Limb (tissue), 2 donors: ENCODE measurements at regions not wholly inside any gene's neighbourhood (a gene's known extent, or its start where the extent isn't known, plus 50 kb on each side); places are given as distances from the start of the nearest gene placed in this dataset.
"Not testable (repeated sequence)": the region's sequence is repeated elsewhere in the genome, so short reads cannot be mapped to it uniquely, and the experiment has no call there.

Source experiments
- DNase-seq, 2 donors: peaks; one replicate each; pipeline ENCODE4 v3.0.0-alpha.2; 2016; ENCODE audit errors: extremely low spot score in 2 of 2

DNA sequence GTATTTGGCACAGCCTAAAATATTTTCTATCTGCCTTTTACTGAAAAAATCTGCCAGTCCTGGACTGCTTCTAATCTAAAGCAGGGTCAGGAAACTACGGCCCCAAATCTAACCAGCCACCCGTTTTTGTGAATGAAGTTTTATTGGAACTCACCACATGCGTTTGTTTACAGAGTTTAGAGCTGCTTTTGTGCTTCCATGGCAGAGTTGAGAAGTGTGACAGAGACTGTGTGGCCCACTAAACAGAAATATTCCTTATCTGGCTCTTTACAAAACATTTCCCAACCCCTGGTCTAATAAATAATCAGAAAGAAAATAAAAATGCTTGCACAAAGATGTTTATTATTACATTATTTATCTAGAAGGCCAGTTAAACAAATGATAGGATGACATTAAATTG is 110.2 kb downstream of the COPRS start:
- DNase-seq: no peak

DNA sequence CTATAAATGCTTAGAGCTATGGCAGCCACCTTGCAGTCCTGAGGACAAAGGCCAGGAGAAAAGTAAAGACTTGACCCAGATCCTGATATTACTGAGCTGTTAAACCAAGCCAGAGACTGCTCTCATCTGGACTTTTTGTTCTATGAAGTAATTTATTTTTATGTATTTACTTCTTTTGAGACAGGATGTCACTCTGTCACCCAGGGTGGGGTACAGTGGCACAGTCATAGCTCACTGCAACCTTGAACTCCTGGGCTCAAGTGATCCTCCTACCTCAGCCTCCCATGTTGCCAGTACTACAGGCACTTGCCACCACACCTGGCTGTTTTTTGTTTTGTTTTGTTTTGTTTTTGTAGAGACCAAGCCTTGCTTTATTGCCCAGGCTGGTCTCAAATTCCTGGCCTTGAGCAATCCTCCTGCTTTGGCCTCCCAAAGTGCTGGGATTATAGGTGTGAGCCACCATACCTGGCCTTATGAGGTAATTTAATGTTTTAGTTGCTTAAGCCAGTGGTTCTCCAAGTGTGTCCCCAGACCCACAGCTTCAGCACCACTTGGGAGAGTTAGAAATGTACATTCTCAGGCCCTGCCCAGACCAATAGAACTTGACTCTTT is 112.1 kb downstream of the COPRS start:
- no peak for DNase-seq

DNA sequence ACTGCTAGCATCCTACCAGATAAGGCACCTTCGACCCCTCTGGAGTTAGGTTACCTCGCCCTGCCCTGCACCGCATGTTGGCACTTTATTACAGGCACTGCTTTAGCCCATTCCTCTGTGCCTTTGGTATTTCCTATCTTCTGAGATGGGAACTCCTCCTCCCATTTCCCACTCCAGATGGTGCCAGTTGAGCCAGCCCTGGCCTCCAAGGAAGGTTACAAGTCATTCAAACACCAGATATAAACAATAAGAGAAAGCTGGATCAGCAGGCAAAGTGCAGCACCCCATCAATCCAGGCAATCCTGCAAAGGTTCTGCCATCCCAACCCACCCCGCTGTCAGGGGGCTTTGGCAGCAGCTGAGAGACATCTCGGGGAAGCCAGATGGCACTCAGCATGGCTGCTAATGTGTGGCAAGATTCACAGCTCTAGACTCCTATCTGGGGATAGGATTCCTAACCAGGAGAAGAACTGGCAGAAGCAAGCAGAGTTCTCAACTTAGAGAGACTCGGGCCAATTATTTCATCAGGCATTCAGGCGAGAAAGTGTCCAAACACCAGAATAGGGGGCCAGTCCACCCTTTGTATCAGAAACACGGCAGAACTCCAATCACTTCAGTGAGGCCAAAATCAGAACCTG is 113.0 kb downstream of the COPRS start:
- DNase-seq: no peak

DNA sequence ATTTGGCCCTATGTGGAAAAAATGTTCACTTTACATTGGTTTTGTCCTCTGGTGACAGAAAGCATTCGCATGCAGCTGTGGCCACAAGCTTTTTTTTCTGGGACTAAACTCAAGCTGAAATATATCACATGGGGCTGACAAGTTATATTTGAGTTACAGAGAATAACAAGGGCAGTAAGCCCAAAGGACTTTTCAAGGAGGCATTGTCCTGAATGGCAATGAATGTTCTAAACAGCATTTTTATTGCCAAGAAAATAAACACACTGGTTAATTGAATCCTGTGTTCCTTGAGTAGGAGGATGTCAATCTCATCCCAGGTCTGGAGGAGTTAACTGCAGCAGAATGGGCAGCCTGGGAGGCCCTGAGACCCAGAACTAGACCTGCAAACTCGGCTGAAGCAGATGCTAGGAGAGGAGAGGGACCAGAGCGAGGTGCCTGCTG is 114.5 kb downstream of the COPRS start:
- DNase-seq: no peak

DNA sequence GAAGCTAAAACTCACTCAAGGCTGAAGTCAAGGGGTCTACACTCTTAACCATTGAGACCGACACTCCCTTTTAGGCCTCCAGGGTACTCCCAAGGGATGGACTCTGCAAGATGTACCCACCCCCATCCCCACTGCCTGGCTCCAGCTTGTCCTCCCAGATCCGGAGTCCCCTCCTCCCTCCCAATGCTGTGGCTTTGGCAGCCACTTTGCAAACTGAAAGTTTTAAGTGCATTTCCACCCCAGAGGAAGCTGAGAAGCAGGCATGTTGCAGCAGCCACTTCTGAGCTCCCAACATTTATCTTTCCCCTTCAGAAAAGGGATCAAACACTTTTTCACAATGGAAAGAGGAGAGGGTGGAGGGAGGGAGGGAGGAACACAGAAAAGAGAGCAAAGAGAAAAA is 115.2 kb downstream of the COPRS start:
- peak in 1 of 2 donors; percentile 44 for DNase-seq

DNA sequence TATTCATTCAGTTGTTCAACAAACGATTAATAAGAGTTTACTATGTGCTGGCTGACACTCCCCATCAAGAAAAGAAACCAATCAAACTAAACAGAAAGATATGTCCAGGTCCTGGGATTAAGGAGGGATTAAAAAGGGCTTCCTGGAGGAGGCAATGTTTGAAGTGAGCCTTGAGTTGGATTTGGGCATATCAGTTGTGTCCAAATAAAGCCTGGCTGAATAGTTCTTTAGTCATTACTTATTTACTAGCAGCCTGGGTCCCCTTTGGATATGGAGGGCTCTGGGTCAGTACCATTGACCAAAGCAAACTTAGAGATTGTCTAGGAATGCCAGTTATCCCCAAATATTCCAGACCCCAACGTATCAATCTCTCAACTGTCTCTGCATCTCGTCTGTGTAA is 117.7 kb downstream of the COPRS start:
- no peak for DNase-seq

DNA sequence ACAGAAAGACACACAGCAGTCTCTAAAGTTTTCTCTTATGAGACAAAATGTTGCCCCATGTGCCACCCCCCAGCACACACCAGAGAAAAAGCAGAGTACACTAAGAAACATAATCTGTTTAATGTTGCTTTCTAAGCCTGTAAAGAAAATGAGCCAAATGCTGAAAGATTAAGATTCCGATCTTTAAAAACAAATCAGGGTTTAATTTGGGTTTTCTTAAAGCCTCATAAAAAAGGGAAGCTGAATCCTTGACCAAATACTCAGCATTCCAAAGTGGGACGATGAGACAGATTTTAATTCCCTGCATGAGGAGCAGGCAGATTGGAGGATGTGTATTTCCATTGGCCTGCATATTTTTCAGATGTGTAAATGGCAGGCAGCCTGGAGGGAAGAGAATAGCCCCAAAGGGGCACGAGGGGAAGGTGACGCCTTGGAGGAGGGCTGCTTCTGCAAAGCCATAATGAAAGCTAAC is 118.4 kb downstream of the COPRS start:
- peak in 1 of 2 donors; percentile 41 for DNase-seq

DNA sequence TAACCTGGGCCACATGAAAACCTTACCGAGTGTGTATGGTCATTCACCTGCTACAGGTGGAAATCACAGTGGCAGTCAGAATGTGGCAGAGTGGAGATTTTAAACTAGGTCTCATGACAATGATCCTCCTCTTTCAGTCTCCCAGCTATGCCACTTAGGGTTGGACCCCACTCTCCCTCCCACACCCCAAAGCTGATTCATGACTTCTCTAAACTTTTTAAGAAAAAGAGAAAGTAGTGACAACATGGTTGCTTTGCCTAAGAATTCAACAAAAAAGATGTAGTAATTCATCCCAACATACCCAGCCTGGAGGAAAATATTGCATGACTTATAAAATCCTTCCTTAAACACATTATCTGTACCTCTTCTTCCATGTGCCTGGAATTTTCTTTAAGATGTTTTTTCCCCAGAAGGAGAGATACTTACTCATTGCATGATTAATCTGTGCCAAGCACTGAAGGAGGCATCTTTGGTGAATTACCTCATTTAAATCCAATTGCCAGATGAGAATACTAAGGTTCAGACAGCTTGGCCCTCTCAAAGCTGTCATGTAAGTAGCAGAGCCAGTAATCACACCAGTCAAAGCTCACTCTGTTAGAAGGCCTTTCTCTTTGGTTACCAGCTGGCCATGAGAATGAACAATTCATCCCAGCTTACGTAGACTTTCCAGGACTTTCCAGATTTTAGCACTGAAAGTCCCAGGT is 119.9 kb downstream of the COPRS start:
- DNase-seq: no peak

DNA sequence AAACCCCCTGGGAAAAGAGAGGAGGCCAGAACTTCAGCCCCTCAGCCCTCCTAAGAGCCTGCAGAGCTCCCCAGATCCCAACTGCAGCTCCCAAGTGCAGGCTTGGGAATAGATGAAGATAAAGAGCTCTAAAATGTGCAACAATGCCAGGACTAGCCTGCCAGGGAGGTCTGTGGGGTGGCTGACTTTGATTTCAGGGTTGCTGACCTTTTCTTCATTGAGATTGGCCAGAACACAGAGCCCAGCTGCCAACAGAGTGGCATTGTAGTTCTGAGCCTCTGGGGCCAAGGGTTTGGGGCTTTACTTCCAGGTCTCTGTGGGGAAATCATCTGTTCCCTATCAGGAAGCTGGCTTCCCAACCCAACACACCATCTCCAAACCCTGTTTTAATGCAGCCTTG is 120.6 kb downstream of the COPRS start:
- no peak for DNase-seq

DNA sequence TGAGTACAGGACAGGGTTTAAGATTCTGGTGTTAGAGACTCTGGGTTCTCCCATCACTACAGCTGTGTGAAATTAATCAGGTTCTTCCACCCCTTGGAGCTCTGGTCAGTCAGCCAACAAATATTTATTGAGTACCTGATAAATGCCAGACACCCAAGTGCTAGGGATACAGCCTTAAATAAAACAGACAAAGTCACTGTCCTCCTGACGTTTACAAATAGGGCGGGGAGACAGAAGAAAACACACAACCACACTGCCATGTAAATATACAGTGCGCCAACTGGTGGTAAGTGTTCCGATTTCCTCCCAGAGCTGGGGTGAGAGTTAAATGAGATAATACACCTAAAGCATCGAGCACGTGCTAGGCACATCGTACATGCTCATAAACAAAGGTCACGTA is 121.0 kb downstream of the COPRS start:
- DNase-seq: no peak

DNA sequence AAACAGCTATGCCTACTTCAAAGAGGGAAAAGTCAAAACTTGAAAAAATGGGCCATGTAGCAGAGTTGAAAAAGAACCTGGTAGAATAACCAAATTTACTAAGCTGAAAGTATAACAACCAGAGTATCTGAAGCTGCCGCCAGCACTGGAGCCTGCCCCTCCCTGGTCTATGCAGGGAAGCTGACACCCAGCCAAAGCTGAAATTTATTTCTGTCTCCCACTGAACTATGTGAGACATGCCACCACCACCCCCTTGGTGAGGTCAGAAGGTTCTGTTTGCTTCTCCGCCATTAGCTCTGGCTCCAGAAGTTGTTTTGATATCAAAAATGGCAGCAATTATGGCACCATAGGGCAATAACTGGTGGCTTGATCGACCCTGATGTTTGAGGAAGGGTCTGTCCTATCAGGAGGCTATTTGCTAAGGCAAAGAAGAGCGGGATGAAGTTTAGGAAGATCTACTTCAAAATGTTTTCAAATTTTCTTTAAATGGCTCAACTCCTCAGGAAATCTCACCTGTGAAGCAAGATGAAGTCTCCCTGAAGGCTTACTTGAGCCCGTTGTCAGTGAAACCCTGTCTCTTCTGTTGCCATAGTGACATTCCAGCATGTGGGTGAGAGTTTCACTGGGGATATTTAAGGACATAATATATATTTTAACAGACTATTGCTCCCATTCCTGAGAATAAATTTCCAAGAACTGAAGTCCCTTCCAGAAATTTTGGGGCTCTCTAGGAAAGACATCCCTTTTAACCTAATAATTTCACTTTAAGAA is 122.0 kb downstream of the COPRS start:
- no peak for DNase-seq

DNA sequence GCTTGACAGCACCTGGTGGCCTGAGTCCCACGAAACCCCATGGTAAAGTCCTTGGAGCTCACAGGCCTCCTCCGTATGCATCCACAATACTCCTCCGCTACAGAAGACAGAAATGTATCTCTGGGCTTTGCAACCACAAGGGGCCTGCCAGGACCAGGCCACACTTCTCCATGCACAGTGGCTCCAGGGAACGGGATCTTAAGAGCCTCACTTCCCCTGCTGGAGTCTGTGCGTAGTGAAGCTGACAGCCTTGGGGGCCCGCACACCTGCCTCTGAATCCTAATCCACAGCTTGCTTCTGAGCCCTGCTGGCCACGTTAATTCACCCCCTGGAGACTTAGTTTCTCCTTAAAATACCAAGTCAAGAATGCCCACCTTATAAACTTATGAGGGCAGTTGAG is 125.7 kb downstream of the COPRS start:
- no peak for DNase-seq

DNA sequence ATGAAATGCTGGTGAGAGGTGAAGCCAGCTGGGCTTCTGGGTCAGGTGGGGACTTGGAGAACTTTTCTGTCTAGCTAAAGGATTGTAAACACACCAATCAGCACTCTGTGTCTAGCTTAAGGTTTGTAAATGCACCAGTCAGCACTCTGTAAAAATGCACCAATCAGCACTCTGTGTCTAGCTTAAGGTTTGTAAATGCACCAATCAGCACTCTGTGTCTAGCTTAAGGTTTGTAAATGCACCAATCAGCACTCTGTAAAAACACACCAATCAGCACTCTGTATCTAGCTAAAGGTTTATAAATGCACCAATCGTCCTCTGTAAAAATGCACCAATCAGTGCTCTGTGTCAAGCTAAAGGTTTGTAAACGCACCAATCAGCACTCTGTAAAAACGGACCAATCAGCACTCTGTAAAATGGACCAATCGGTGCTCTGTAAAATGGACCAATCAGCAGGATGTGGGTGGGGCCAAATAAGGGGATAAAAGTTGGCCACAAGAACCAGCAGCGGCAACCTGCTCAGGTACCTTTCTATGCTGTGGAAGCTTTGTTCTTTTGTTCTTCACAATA is 127.4 kb downstream of the COPRS start:
- not testable (repeated sequence) for DNase-seq

DNA sequence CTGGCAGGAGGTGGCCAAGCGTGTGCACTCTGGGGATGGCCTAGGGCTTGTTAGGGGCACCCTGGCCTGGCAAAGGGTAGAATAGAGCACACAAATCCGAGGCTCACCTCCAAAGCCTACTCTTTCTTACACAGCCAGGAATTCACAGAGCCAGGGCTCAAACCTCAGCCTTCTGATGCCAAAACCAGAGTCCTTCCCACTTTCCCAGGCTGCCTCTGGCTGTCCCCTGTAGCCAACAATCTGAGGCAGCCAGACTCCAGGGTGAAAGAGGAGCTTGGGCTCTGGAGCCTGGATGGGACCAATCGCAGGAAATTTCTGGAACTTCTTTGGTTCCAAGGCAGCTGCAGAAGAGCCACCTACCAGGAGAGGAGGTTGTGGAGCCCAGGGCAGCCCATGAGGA is 127.9 kb downstream of the COPRS start:
- no peak for DNase-seq

DNA sequence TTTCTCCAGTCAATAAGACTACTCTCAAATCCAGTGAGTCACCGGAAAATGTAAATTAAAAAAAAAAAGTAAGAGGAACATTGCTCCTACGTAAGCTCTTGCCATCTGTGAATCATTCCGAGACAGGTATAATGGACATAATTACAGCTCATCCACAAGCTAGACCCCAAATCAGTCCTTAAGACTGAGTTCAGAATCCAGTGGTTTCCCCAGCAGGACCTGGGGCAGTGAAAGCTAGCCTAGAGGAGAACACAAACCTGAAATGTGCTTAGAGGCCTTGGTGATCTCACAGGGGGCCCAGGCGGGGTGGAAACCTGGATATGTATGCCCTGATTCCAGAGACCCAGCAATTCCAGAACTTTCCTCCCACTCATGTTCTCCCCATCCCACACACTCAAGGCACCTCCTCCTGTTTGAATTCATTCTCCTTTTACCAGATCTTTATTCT is 132.0 kb downstream of the COPRS start:
- no peak for DNase-seq

DNA sequence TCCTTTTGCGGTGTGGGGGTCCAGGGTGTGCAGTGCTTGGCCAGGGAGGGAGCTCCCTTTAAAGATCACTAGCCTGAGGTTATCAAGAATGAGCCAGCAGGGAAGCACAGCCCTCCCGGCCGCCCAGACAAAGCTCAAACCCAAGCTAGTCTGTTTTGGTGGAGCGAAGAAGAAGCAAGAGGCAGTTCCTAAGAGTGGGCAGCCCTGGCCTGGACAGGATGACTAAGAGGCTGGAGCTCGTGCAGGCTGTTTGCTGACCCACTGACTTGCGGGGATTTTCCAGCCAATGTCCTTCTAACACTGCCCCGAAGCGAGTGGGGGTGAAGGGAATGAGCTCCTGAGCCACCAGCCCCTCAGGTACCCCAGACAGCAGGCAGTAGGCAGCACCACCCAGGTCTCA is 134.4 kb downstream of the COPRS start:
- DNase-seq: no peak

DNA sequence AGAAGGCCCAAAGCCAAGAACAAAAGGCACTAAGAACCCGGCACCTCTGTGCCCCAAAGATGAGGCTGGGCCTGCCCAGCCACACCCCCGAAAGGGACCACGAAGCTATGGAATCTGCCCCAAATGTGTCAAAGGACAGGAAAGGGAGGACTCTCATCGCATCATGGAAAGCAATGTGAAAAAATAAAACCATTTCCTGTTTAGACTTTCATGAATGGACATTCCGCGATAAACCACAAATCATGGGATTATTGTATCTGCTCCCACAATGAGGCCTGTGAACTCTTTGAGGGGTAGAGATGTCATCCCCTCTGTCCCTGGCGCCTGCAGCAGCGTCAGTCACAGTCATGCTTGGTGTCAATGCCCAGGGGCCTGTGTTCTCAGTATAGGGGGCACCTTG is 135.0 kb downstream of the COPRS start:
- no peak for DNase-seq

DNA sequence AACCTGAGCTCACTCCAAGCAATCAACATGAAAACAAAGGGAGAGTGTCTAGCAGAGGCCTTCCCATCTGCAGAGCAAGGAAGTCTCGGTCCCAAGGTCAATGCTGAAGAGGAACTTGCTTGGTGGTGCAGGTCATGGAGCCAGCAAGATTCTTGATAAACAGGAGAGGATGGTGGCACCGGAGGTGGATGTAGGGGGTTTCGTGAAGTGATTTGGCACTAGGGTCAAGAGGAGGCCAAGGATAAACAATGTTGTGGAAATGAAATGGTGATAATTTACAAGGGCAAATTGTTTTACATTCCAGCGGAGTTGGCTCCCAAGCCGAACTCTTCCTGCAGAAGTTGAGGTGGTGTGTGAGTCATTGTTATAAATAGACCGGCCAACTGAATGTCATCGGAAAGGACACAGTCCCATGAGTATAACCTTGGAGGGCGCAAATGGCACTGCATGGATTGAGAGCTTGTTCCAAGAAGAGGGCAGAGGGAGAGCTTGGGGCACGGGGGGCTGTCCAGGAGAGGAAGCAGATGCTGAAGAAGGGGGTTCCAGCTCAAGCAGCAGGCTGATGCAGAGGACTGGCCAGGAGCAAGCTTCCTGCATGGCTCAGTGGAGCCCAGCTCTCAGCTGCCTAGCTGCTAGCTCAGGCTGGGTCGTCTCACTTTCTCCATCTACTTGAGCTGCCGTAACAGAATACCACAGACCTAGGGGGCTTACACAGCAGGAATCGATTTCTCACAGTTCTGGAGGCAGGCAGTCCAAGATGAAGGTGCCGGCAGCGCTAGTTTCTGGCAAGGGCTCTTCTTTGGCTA is 136.6 kb downstream of the COPRS start:
- DNase-seq: no peak

DNA sequence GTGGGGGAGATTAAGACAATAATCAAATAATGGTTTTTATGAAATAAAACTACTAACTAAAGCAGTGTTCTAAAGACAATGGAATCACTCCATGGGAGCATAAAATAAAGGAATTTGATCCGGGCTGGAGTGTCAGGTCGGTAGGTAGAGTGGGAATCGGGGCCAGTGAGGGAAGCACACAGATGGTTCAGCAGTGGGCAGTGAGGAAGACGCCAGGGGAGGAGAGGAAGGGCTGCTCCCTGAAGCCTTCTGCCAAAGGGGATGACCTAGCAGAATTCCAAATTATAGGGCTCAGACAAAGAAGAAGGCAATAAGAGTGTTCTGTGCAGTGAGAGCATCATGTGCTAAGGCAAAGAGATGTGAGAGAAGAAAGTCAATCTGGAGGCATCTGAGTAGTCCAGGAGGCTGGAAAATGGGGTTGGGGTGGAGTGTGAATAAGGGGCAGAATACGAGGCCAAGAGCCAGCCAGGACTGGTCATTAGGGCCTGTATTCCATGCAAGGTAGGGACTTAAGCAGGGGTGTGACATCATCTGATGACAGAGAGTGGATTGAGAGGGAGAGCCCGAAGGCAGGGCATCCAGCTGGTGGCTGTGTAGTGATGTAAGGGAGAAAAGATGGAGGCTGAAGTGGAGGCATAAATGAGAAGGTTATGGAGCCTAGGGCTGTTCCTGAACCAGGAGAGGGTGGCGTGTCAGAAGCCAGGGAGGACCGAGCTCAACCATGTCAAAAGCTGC is 137.6 kb downstream of the COPRS start:
- no peak for DNase-seq

DNA sequence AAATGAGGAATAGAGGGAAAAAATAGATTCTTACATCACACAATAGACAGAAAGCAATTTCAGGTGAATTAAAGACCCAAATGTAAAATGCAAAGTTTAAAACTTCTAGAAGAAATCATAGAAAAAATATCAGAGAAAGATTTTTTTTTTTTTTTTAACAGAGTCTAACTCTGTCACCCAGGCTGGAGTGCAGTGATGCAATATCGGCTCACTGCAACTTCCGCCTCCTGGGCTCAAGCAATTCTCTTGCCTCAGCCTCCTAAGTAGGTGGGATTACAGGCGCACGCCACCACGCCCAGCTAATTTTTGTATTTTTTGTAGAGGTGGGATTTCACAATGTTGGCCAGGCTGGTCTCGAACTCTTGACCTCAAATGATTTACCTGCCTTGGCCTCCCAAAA is 141.8 kb downstream of the COPRS start:
- DNase-seq: not testable (repeated sequence)
